Stimulated activated CD4-positive, alpha-beta T cell treated with anti-CD3 and anti-CD28 coated beads, Interleukin-4, amount 100 ng/mL, for 4 hours (primary cell): ENCODE measurements at regions not wholly inside any gene's neighbourhood (a gene's known extent, or its start where the extent isn't known, plus 50 kb on each side); places are given as distances from the start of the nearest gene placed in this dataset.
"Not testable (repeated sequence)": the region's sequence is repeated elsewhere in the genome, so short reads cannot be mapped to it uniquely, and the experiment has no call there.

Experiments used
- DNase-seq, 2 experiments: peaks; one replicate each; pipeline ENCODE4 v3.0.0-alpha.2; 2020

- not testable (repeated sequence) for DNase-seq
Measured at GRCh38 chr17:36849020-36849419, 88.3 kb upstream of the LHX1 start.

- peak; percentile 15 to 26 for DNase-seq
Measured at GRCh38 chr17:36849871-36850348, 87.4 kb upstream of the LHX1 start.

GRCh38 chr17:36850790-36851189 lies 86.5 kb upstream of the LHX1 start:
- no peak for DNase-seq

- DNase-seq = no peak
Measured at GRCh38 chr17:36851250-36851649, 86.0 kb upstream of the LHX1 start.

GRCh38 chr17:36852478-36852877 lies 84.8 kb upstream of the LHX1 start:
- not testable (repeated sequence) for DNase-seq

DNA sequence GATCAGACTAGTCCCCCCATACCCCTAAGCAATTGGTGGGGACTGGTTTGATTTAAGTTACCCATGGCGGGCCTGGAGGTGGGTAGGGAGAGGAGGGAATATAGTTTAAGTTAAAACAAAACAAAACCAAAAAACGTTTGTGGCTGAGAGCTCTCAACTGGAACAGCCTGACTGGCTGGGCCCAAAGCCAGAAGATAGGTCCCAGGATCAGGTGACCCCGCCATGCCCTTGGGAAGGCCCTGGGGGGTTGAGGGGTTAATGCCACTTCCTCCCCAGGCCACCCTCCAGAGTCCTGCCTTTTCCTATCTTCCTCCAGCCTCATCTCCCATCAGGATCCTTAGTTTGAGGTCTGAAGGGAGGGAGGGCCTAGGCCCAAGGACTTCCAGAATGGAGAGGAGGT lies 82.3 kb upstream of the LHX1 start:
- DNase-seq = no peak

- DNase-seq = no peak
Measured at GRCh38 chr17:36855459-36855858, 81.8 kb upstream of the LHX1 start.

DNA sequence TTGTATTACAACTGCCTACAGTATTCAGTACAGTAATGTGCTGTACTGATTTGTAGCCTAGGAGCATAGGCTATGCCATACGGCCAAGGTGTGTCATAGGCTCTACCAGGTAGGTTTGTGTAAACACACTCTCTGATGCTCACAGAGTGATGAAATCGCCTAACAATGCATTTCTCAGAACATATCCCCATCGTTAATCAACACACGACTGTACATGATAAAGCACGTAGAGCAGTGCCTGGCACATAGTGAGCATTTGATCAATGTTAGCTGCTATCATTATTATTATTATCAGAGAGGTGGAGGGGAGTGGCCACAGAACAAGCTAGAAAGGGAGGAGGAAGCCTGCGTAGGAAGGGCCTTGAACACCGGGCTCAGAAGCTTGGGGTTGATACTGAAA lies 81.1 kb upstream of the LHX1 start:
- no peak for DNase-seq

DNA sequence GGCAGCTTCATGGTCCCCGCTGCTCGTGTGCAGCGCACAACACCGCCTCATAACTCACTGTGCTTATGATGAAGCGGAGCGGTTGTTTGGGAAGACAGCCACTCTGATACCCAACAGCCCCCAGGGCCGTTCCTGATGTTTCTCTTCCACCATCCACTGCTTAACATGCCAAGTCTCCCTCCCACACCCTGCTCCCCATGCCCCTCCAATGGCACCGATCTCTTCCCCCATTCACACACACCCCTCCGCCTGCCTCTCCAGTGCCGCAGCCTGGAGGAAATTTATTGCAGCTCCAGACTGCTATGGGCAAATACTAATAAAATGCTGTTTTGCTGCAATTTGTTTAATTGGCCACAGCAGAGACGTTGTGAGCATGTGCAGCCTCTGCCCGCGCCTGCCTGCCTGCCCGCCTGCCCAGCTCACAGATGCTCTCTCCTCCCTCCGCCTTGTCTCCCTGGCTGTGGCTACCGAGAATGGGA lies 80.3 kb upstream of the LHX1 start:
- no peak for DNase-seq

GRCh38 chr17:36857698-36858097 lies 79.6 kb upstream of the LHX1 start:
- no peak for DNase-seq

DNA sequence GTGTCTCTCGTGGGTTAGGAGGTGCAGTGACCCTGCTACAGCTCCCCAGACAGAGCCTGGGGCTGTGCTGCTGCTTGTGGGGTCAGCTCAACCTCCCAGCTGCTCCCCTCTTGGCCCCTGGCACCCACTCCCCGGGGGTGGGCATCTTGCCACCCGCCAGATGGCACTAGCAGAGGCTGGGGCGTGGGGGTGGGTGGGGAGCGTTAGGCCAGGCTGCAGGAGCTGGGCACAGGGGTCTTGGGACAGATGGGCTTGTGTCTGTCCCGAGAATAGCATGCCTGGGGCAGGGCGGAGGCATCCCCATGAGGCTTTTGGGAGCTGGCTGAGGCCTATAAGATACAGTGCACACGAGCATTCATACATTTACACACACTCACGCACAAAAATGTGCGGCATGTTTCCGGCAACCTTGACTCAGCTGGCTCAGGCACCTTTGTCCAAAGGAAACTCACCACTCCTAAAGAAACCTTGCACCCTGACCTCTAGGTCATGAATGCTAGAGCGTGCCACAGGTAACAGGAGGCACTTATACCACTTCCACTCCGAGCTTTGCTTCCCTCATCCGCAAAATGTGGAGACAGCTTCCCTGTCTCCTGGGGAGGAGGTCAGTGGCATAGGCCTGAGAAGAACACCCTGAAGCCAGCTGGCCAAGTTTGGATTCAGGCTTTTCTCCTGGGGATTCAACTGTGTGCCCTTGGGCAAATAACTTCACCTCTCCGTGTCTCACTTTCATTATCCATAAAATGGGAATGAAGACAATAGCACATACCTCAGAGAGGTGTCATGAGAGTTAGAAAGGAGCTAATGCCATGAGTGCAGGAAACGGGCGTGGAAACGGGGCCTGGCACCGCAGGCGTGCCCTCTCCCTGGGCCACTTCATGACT lies 78.9 kb upstream of the LHX1 start:
- no peak for DNase-seq

DNA sequence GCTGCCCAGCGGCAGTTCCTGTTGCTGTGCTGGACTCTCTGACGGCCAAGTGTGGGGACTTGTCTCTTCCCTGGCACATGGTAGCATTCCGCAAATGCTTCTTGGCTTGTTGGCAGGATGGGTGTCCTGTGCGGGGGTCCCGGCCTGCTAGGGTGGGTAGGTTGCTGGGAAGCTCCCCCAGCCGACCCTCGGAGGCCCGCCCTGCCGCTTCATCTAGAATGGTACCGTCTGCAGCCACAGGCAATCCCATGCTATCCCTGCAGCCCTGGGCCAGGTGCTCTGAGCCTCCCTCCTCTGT lies 78.3 kb upstream of the LHX1 start:
- DNase-seq = no peak

- no peak for DNase-seq
Measured at GRCh38 chr17:36859706-36860105, 77.6 kb upstream of the LHX1 start.

- no peak for DNase-seq
Measured at GRCh38 chr17:36861531-36861930, 75.7 kb upstream of the LHX1 start.

DNA sequence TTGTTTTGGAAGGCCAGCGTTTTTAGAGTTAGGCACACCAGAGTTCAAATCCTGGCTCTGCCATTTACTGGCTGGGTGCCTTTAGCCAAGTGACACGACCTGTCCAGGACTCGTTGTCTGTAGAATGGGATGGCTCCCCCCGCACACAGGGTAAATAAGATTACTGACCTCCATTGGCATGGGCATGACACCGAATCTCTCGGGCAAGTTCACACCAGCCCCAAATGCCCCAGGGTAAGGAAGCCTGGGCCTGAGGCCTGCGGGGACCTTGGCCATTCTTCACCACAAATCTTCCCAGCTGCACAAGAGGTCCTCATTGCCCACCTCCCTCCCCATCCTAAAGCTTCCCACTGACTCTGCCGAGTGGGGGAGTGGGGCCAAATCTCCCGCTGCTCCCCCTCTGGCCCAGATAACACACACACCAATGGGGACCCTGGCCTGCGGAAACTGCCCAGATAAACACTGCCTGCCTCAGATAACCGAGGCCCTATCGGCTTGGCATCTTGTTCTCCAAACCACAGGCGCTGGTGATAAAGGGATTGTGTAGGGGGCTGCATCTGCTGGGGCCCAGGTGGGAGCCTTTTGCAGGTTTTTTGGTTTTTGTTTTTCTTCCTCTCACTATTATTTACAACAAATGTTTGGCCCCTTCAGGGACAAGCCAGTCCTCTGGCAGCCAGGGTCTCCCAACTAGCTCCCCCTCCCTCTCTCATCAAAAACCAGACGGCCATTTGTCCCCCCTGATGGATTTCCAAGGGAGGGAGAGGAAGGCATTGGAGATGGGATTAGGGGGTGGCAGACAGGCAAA lies 75.0 kb upstream of the LHX1 start:
- no peak for DNase-seq

GRCh38 chr17:36863131-36863530 lies 74.1 kb upstream of the LHX1 start:
- no peak for DNase-seq

DNA sequence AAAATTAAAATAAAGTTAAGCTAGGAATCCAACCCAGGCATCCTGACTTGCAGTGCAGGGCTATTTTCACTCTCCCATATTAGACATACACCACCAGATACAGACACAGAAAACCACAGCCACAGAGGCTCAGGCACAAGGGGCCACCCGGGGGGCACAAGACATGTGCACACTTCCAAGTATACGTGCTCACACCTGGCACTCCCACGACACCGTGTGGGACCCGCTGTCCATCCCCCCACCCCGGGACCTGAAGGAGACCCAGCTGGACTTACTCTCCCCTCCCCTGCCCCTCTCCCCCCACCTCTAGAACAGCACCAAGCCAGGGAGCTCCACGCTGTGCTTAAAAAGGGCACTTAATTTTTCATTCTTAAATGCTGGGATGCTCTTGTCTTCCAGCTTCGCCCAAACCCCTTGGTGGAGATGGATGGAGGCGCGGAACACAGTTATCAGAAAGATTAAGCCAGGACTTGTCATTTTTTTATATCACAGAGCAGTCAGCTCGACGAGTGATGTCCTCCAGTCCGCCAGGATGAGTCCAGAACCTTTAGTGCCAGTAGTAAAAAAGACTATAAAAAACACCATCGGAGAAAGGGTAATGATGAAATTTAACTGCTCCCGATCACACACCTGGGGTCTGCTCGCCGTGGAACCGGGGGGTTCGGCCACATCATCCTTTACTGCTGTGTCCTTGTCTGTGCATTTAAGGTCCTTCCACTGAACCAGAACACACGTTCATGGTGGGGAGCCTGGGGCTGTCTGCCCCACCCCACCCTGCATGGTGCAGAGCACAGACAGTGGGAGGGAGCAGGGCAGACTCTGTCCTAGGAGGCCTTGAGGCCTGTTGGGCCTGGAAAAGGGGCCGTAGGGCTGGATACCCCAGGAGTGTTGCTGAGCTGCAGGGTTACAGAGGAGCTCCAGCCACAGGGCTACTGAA lies 73.3 kb upstream of the LHX1 start:
- DNase-seq = no peak

DNA sequence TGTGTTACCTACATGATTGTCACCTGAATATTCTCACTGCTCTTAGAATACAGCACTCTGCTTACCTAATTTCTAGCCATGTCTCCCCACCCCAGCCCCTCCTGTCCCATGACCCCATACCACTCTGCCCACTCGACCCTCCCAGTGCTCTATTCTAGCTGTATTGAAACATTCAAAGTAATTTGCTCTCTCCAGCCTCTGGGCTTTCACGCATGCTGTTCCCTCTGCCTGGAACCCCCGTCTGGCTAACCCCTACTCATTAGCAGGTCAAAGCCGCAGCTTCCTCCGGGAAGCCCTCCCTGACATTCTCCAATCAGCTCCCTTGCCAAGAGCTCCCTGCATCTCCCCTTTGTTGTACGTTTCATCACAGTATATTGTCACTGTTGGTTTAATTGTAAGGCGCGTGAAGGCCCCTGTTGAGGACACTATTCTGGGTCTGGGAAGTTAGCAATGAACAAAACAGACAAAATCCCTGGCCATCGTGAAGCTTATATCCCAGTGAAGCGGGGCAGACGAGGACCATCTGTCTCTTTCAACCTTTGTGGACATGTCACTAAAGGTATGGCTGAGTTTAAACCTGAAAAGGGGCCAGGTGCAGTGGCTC lies 72.3 kb upstream of the LHX1 start:
- no peak for DNase-seq

GRCh38 chr17:36867716-36868341 lies 69.4 kb upstream of the LHX1 start:
- DNase-seq = no peak

DNA sequence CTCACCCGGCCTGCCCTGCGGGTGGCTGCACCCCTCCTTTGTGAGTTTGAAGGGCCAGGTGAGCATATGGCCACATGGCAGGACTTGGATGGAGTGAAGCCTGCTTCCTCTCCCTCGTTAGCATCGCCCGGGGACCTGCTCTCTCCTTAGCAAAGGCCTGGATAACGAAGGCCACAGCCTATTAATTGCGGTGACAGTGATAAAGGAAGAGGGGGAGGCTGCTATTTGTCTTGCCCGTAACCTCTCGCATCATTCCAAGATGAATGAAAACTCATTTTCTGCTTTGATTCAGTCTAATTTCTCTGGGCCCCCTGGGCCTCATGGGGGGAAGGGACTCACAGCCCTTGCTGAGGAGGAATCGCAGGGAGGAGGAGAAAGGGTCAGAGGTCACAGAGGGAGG lies 68.5 kb upstream of the LHX1 start:
- no peak for DNase-seq

DNA sequence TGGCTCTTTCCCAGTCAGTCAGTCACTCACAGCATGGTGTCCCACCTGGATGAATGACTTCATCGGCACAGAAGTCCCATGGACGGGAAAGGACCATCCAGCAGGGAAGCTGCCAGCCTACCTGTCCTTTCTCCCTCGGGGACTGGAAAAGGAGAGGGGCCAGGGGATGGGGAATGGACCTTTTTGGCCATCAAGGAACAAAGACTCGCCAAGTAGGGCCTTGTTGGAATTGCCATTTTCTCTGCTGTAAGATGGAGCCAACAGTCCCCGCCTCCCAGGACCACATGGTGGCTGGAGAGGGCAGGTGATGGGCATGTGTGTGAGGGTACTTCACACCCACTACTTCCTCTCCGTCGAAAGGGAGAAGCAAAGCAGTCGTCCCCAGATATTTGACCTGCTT lies 67.8 kb upstream of the LHX1 start:
- DNase-seq = no peak
